ENCODE measurements at regions not wholly inside any gene's neighbourhood (a gene's known extent, or its start where the extent isn't known, plus 50 kb on each side); places are given as distances from the start of the nearest gene placed in this dataset.

DNA sequence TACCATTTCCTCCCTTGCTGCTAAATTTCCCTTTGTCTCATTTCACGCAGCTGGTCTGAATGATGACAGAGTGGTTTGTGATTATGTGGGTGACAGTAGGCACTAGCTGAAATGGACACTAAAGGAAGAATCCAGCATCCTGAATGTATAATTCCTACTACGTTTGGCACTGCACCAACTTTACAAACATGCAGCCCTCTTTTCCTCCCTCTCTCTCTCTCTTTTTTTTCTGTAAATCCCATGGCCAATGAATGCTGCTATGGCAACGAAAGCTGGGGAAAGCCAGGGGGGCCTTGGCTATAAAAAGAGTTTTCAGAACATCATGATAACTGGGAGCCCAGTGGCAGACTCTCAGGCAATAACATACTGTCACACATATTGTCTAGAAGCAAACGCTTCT lies 367.2 kb upstream of the AGTR1 start:
- TF ChIP-seq, protein P1, sequence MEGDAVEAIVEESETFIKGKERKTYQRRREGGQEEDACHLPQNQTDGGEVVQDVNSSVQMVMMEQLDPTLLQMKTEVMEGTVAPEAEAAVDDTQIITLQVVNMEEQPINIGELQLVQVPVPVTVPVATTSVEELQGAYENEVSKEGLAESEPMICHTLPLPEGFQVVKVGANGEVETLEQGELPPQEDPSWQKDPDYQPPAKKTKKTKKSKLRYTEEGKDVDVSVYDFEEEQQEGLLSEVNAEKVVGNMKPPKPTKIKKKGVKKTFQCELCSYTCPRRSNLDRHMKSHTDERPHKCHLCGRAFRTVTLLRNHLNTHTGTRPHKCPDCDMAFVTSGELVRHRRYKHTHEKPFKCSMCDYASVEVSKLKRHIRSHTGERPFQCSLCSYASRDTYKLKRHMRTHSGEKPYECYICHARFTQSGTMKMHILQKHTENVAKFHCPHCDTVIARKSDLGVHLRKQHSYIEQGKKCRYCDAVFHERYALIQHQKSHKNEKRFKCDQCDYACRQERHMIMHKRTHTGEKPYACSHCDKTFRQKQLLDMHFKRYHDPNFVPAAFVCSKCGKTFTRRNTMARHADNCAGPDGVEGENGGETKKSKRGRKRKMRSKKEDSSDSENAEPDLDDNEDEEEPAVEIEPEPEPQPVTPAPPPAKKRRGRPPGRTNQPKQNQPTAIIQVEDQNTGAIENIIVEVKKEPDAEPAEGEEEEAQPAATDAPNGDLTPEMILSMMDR (IDR thresholded peaks at IDR 0.05), result no peak
- DNase-seq (ENCODE audit: low spot score in 2 of 2), result no peak
- Histone ChIP-seq H3K4me1 (no peaks in the 10 kb centered on the region), H3K9me3 (no peaks in the 10 kb centered on the region), H3K4me3 (no peak overlapping the region), H3K27me3 (no peaks in the 10 kb centered on the region), H3K27ac (no peak overlapping the region), H3K36me3 (no peaks in the 10 kb centered on the region)
- intact Hi-C loops (cut with DNase I), result no loop called here

DNA sequence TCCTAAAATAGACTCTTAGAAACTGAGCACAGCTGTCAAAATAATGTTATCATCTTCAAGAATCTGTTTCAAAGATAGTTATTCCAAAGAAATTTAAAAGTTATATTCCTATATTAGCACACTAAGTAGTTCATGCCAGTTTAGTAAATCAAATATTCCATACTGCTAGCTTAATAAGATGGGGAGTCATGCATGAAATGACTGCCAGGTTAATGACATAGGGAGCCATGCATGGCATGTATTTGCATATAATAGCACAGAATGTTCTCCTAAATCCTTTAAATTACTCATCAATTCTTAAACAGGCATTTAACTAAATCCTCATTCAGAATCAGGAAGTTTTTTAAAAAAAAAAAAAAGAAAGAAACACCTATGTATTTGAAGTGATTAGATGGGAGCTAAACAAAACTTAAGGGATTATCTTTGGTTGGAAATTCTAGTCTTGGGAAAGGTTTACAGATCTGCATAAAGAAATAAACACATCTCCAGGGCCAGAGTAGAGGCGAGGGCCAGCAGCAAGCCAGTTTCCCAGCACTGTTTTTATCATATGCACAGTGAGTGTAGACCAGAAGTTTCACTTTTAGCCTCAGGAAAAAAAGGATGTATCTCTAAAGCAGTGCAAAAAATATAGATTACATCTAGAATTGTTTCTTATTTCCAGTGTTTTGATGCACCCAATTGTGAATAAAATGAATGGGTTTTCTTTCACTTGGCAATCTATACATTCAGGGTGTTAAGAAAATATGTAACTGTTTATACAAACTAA lies 366.4 kb upstream of the AGTR1 start:
- H3K27ac ChIP-seq, result no peak overlapping the region
- H3K4me1 ChIP-seq, result no peaks in the 10 kb centered on the region
- H3K9me3 ChIP-seq, result no peaks in the 10 kb centered on the region
- H3K27me3 ChIP-seq, result no peaks in the 10 kb centered on the region
- H3K4me3 ChIP-seq, result no peak overlapping the region
- H3K36me3 ChIP-seq, result no peaks in the 10 kb centered on the region
- no peak for DNase-seq (ENCODE audit: low spot score in 2 of 2)
- intact Hi-C loops (cut with DNase I), result no loop called here
- TF ChIP-seq, protein P1 (IDR thresholded peaks at IDR 0.05), result no peak

DNA sequence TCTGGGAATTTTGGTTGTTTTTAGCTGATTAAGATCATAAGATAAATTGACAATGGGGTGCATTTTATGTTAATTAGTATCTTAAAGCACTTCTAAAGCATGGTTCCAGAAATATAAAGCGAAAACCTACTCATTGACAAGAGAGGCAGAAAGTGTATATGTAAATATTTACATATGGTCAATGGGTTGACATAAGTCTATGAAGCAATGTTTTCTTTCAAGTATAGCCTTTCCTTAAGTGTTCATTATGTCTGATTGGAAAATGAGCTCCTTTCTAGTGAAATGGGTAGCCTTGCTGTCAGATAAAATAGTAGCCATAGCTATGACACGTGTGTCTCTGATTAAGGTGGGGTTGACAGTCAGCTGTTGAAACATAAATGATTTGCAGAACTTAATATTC lies 365.2 kb upstream of the AGTR1 start:
- Histone ChIP-seq H3K4me1 (no peaks in the 10 kb centered on the region), H3K9me3 (no peaks in the 10 kb centered on the region), H3K27me3 (no peaks in the 10 kb centered on the region), H3K4me3 (no peak overlapping the region), H3K36me3 (no peaks in the 10 kb centered on the region), H3K27ac (no peak overlapping the region)
- DNase-seq (ENCODE audit: low spot score in 2 of 2), result no peak
- intact Hi-C loops (cut with DNase I), result no loop called here
- TF ChIP-seq, protein P1 (IDR thresholded peaks at IDR 0.05), result no peak

DNA sequence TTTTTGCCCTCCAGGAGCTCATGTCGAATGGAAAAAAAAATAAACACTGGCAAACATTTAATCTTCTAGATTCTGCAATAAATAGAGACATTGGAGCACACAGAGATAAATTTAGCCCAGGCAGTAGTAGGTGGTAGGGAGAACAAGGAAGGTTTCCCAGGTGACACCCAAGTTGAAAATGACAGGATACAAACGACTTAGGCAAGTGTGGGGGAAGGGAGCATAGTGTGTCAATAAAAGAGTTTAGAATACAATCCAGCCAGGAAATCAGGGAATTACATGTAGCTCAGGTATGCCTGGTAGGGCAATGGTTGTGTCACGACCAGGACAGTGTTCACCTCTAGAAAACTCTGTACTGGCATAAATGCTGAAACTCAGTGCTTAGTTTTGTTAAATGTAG lies 364.6 kb upstream of the AGTR1 start:
- Histone ChIP-seq H3K9me3 (no peaks in the 10 kb centered on the region), H3K4me1 (no peaks in the 10 kb centered on the region), H3K36me3 (no peaks in the 10 kb centered on the region), H3K4me3 (no peak overlapping the region), H3K27ac (no peak overlapping the region), H3K27me3 (no peaks in the 10 kb centered on the region)
- no peak for DNase-seq (ENCODE audit: low spot score in 2 of 2)
- intact Hi-C loops (cut with DNase I), result no loop called here
- TF ChIP-seq, protein P1 (IDR thresholded peaks at IDR 0.05), result no peak

DNA sequence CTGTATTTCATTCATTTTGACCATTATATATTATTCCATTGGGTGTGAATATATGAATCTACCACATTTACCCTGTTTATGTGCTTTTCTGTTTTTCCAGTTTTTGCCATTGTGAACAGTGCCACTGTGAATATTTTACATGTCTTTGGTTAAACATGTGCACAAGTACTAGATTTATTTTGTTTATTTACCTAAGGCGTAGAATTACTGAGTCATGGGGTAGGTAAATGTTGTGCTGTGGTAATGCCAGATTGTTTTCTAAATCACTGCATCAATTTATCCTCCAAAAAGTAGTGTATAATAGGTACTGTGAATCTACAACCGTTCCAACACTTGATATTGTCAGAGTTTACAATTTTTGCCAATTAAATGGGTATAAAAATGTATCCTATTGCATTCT lies 362.1 kb upstream of the AGTR1 start:
- intact Hi-C loops (cut with DNase I), result no loop called here
- no peak overlapping the region for H3K4me3 ChIP-seq
- no peak for DNase-seq (ENCODE audit: low spot score in 2 of 2)
- TF ChIP-seq, protein P1 (IDR thresholded peaks at IDR 0.05), result no peak
- H3K27ac ChIP-seq, result no peak overlapping the region
- H3K36me3 ChIP-seq, result no peaks in the 10 kb centered on the region
- H3K9me3 ChIP-seq, result no peaks in the 10 kb centered on the region
- no peaks in the 10 kb centered on the region for H3K4me1 ChIP-seq
- H3K27me3 ChIP-seq, result no peaks in the 10 kb centered on the region

DNA sequence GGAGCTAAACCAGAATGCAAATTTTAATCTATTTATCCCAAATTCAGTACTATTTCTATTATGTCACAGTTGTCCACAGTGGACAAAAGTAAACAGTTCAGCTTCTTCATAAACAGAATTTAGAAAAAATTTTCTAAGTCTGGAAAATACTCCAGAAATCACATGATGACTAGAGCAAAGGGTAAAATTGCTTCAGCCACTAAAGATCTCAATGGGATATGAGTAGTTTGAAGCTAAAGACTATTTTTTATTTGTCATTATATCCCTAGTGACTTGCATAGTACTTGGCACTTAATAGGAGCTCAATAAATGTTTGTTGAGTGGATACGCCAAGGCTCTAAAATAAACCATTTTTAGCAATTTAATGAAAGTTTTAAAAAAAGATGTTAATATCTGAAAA lies 354.3 kb upstream of the AGTR1 start:
- Histone ChIP-seq H3K4me3 (no peak overlapping the region), H3K36me3 (no peaks in the 10 kb centered on the region), H3K27me3 (no peaks in the 10 kb centered on the region), H3K4me1 (no peaks in the 10 kb centered on the region), H3K27ac (no peak overlapping the region), H3K9me3 (no peaks in the 10 kb centered on the region)
- intact Hi-C loops (cut with DNase I), result no loop called here
- DNase-seq (ENCODE audit: low spot score in 2 of 2), result no peak
- TF ChIP-seq, protein P1 (IDR thresholded peaks at IDR 0.05), result no peak

All from ascending aorta (tissue), 2 donors.